Activated gamma-delta T cell (primary cell): ENCODE measurements at regions not wholly inside any gene's neighbourhood (a gene's known extent, or its start where the extent isn't known, plus 50 kb on each side); places are given as distances from the start of the nearest gene placed in this dataset.
"Not testable (repeated sequence)": the region's sequence is repeated elsewhere in the genome, so short reads cannot be mapped to it uniquely, and the experiment has no call there.

Source experiments
- DNase-seq: peaks from one replicate; lab custom pipeline; 2025; lab: John Stamatoyannopoulos, UW

- DNase-seq = no peak
Measured at GRCh38 chr5:118193194-118193905, 795.0 kb downstream of the DTWD2 start.

- no peak for DNase-seq
Measured at GRCh38 chr5:118185018-118185417, 803.3 kb downstream of the DTWD2 start.

GRCh38 chr5:118176146-118176545 is 812.2 kb downstream of the DTWD2 start:
- no peak for DNase-seq

GRCh38 chr5:118174671-118175070 is 813.7 kb downstream of the DTWD2 start:
- DNase-seq = no peak

- no peak for DNase-seq
Measured at GRCh38 chr5:118173340-118173739, 815.0 kb downstream of the DTWD2 start.

- DNase-seq = no peak
Measured at GRCh38 chr5:118165619-118166018, 822.7 kb downstream of the DTWD2 start.

GRCh38 chr5:118156181-118156580 is 832.2 kb downstream of the DTWD2 start:
- DNase-seq = no peak

- DNase-seq = no peak
Measured at GRCh38 chr5:118146824-118147223, 841.5 kb downstream of the DTWD2 start.

GRCh38 chr5:118144540-118144939 is 843.8 kb downstream of the DTWD2 start:
- DNase-seq = no peak

- DNase-seq = no peak
Measured at GRCh38 chr5:118139361-118139760, 849.0 kb downstream of the DTWD2 start.

GRCh38 chr5:118126159-118126558 is 862.2 kb downstream of the DTWD2 start:
- DNase-seq = no peak

- DNase-seq = no peak
Measured at GRCh38 chr5:118125687-118126086, 862.7 kb downstream of the DTWD2 start.

- DNase-seq = no peak
Measured at GRCh38 chr5:118121258-118121657, 867.1 kb downstream of the DTWD2 start.

- DNase-seq = no peak
Measured at GRCh38 chr5:118115791-118116190, 872.6 kb downstream of the DTWD2 start.

GRCh38 chr5:118111956-118112355 is 876.4 kb downstream of the DTWD2 start:
- DNase-seq = no peak

GRCh38 chr5:118107246-118107645 is 881.1 kb downstream of the DTWD2 start:
- not testable (repeated sequence) for DNase-seq

GRCh38 chr5:118098716-118099115 is 889.6 kb downstream of the DTWD2 start:
- DNase-seq = no peak

- DNase-seq = no peak
Measured at GRCh38 chr5:118095115-118095514, 893.2 kb downstream of the DTWD2 start.

- DNase-seq = no peak
Measured at GRCh38 chr5:118088448-118088847, 899.9 kb downstream of the DTWD2 start.

- DNase-seq = no peak
Measured at GRCh38 chr5:118076490-118076889, 911.9 kb downstream of the DTWD2 start.

- no peak for DNase-seq
Measured at GRCh38 chr5:118070041-118070440, 918.3 kb downstream of the DTWD2 start.

GRCh38 chr5:118069452-118069851 is 918.9 kb downstream of the DTWD2 start:
- no peak for DNase-seq

- no peak for DNase-seq
Measured at GRCh38 chr5:118068886-118069285, 919.5 kb downstream of the DTWD2 start.

GRCh38 chr5:118063836-118064235 is 924.5 kb downstream of the DTWD2 start:
- not testable (repeated sequence) for DNase-seq
